IMR-90 (cell line): ENCODE measurements at regions not wholly inside any gene's neighbourhood (a gene's known extent, or its start where the extent isn't known, plus 50 kb on each side); places are given as distances from the start of the nearest gene placed in this dataset.

ENCODE experiments used
- ATAC-seq: fragments of 200-7000 bp; cut with Tn5 transposase; 2 replicates; pipeline ENCODE4 v1.9.1; 2020; ENCODE audit warnings: low read depth, mild to moderate bottlenecking, moderate library complexity
- BruUV-seq: library from RNA; stranded (reverse); fragments of 400-500 nt; replicated peaks from 2 replicates; lab custom pipeline; 2021; lab: Mats Ljungman, UMichigan
- CTCF ChIA-PET: fragments of 300-600 bp; formaldehyde crosslinking; extraction: SDS; loops from one replicate; lab custom pipeline; 2021; ENCODE audit warnings: antibody characterized with exemption; lab: Yijun Ruan, JAX
- POLR2A ChIA-PET: fragments of 300-600 bp; sonication (Branson Sonifier 250); formaldehyde crosslinking; loops from one replicate; lab custom pipeline; 2022; ENCODE audit warnings: antibody characterized with exemption; ENCODE audit not compliant: unreplicated experiment; lab: Charles Lee
- DNase-seq: peaks from one replicate; pipeline ENCODE4 v3.0.0; 2013
- H2AFZ ChIP-seq: replicated peaks from 2 replicates; pipeline ENCODE3; 2013; ENCODE audit warnings: low read length, mild to moderate bottlenecking; ENCODE audit not compliant: poor library complexity
- H2AK5ac ChIP-seq: 2 replicates; pipeline ENCODE4 v1.6.1; 2013; ENCODE audit warnings: low read depth, low read length, inconsistent platforms
- H2AK9ac ChIP-seq: replicated peaks from 2 replicates; pipeline ENCODE3; 2013; ENCODE audit warnings: mild to moderate bottlenecking, low read depth, low read length, moderate library complexity; ENCODE audit not compliant: poor library complexity
- H2BK120ac ChIP-seq: 2 replicates; pipeline ENCODE4 v1.6.1; 2013; ENCODE audit warnings: low read depth, low read length, inconsistent platforms
- H2BK15ac ChIP-seq: 3 replicates; pipeline ENCODE4 v1.6.1; 2013; ENCODE audit warnings: low read depth, low read length, inconsistent platforms
- H2BK20ac ChIP-seq: 2 replicates; pipeline ENCODE4 v1.6.1; 2013; ENCODE audit warnings: low read depth, mild to moderate bottlenecking, inconsistent platforms, low read length, moderate library complexity
- H2BK5ac ChIP-seq: 2 replicates; pipeline ENCODE4 v1.6.1; 2013; ENCODE audit warnings: mild to moderate bottlenecking, low read depth, low read length, inconsistent platforms; ENCODE audit not compliant: poor library complexity, severe bottlenecking
- H3K14ac ChIP-seq: replicated peaks from 2 replicates; pipeline ENCODE4 v1.6.1; 2013; ENCODE audit warnings: low read depth, low read length, inconsistent platforms
- H3K18ac ChIP-seq: 2 replicates; pipeline ENCODE4 v1.6.1; 2013; ENCODE audit warnings: low read depth, low read length, control low read depth
- H3K23ac ChIP-seq: 2 replicates; pipeline ENCODE4 v1.6.1; 2013; ENCODE audit warnings: low read depth, low read length, inconsistent platforms
- H3K27ac ChIP-seq: 2 replicates; pipeline ENCODE4 v1.5.1; 2013; ENCODE audit warnings: mild to moderate bottlenecking, control low read depth, low read length; ENCODE audit not compliant: insufficient read depth
- H3K27me3 ChIP-seq: 2 replicates; pipeline ENCODE4 v1.6.1; 2013; ENCODE audit warnings: low read length; ENCODE audit not compliant: control insufficient read depth, insufficient read depth
- H3K36me3 ChIP-seq: 2 replicates; pipeline ENCODE4 v1.6.1; 2013; ENCODE audit warnings: low read length, mixed read lengths; ENCODE audit not compliant: control insufficient read depth, insufficient read depth
- H3K4ac ChIP-seq: 2 replicates; pipeline ENCODE4 v1.6.1; 2013; ENCODE audit warnings: low read depth, low read length, inconsistent platforms
- H3K4me1 ChIP-seq: 2 replicates; pipeline ENCODE4 v1.6.1; 2013; ENCODE audit warnings: low read length, mixed read lengths; ENCODE audit not compliant: control insufficient read depth, insufficient read depth
- H3K4me2 ChIP-seq: 2 replicates; pipeline ENCODE4 v1.6.1; 2013; ENCODE audit warnings: low read depth, mild to moderate bottlenecking, control low read depth, low read length, moderate library complexity
- H3K4me3 ChIP-seq: 2 replicates; pipeline ENCODE4 v1.5.1; 2013; ENCODE audit warnings: low read depth, mild to moderate bottlenecking, control low read depth, low read length, moderate library complexity; ENCODE audit not compliant: insufficient read depth
- H3K56ac ChIP-seq: 2 replicates; pipeline ENCODE4 v1.6.1; 2013; ENCODE audit warnings: low read length, inconsistent platforms; ENCODE audit not compliant: insufficient read depth; ENCODE audit errors: extremely low read depth
- H3K79me1 ChIP-seq, 2 experiments: 2 replicates each; pipeline ENCODE4 v1.6.1; 2013; ENCODE audit warnings: low read length in 2 of 2, inconsistent platforms in 1 of 2, low read depth in 1 of 2
- H3K9ac ChIP-seq: 2 replicates; pipeline ENCODE4 v1.6.1; 2013; ENCODE audit warnings: low read depth, low read length, control low read depth
- H3K9me1 ChIP-seq: 2 replicates; pipeline ENCODE4 v1.6.1; 2013; ENCODE audit warnings: low read length, inconsistent platforms; ENCODE audit not compliant: insufficient read depth
- H3K9me3 ChIP-seq: 2 replicates; pipeline ENCODE4 v1.6.1; 2013; ENCODE audit warnings: low read length; ENCODE audit not compliant: control insufficient read depth, insufficient read depth
- H4K20me1 ChIP-seq: 2 replicates; pipeline ENCODE4 v1.6.1; 2013; ENCODE audit warnings: low read length, inconsistent platforms; ENCODE audit not compliant: insufficient read depth
- H4K5ac ChIP-seq: 2 replicates; pipeline ENCODE4 v1.6.1; 2013; ENCODE audit warnings: mild to moderate bottlenecking, low read depth, low read length, control low read depth
- H4K8ac ChIP-seq, 2 experiments: 2 replicates each; pipeline ENCODE4 v1.6.1; 2013; ENCODE audit warnings: low read depth in 2 of 2, low read length in 2 of 2, control low read depth in 1 of 2, inconsistent platforms in 1 of 2
- H4K91ac ChIP-seq: 2 replicates; pipeline ENCODE4 v1.6.1; 2013; ENCODE audit warnings: low read depth, low read length, inconsistent platforms; ENCODE audit not compliant: insufficient read depth
- BHLHE40 ChIP-seq: fragments of 150-350 bp; IDR thresholded peaks from 2 replicates; pipeline ENCODE4 v1.6.1; 2016; ENCODE audit warnings: mild to moderate bottlenecking, low read depth, low read length
- CEBPB ChIP-seq: IDR thresholded peaks from 2 replicates; pipeline ENCODE4 v1.6.1; 2012; ENCODE audit warnings: low read depth, low read length, improper control_type of control experiment
- CHD1 ChIP-seq: IDR thresholded peaks from 2 replicates; pipeline ENCODE4 v1.6.1; 2012; ENCODE audit warnings: low read depth, low read length, improper control_type of control experiment
- FOS ChIP-seq: fragments of 150-350 bp; IDR thresholded peaks from 2 replicates; pipeline ENCODE4 v1.6.1; 2016; ENCODE audit warnings: low read depth, low read length
- MAFK ChIP-seq: IDR thresholded peaks from 2 replicates; pipeline ENCODE4 v1.6.1; 2012; ENCODE audit warnings: low read depth, low read length, improper control_type of control experiment
- MAZ ChIP-seq: IDR thresholded peaks from 2 replicates; pipeline ENCODE4 v1.6.1; 2012; ENCODE audit warnings: low read depth, mild to moderate bottlenecking, low read length, improper control_type of control experiment, moderate library complexity, borderline replicate concordance
- MXI1 ChIP-seq: IDR thresholded peaks from 2 replicates; pipeline ENCODE4 v1.6.1; 2012; ENCODE audit warnings: low read depth, mild to moderate bottlenecking, low read length, moderate library complexity, borderline replicate concordance
- NFE2L2 ChIP-seq: fragments of 150-350 bp; IDR thresholded peaks from 2 replicates; pipeline ENCODE4 v1.6.1; 2016; ENCODE audit warnings: low read depth, mild to moderate bottlenecking, low read length
- RCOR1 ChIP-seq: IDR thresholded peaks from 2 replicates; pipeline ENCODE4 v1.6.1; 2012; ENCODE audit warnings: mild to moderate bottlenecking, low read length, improper control_type of control experiment; ENCODE audit not compliant: insufficient replicate concordance
- RFX5 ChIP-seq: IDR thresholded peaks from 2 replicates; pipeline ENCODE4 v1.8.0; 2012; ENCODE audit warnings: low read depth, mild to moderate bottlenecking, low read length, moderate library complexity
- SMC3 ChIP-seq: fragments of 150-350 bp; IDR thresholded peaks from 2 replicates; pipeline ENCODE4 v1.6.1; 2016; ENCODE audit warnings: low read depth, mild to moderate bottlenecking, antibody characterized with exemption, low read length, moderate library complexity
- USF2 ChIP-seq: fragments of 150-350 bp; IDR thresholded peaks from 2 replicates; pipeline ENCODE4 v1.6.1; 2017; ENCODE audit warnings: mild to moderate bottlenecking, antibody characterized with exemption, low read length, low read depth
- WGBS, 2 experiments: methylation state at CpG; one replicate each; pipeline versions ENCODE4 v1.1.5 to v1.1.7; 2013; ENCODE audit warnings: missing lambda C conversion rate in 2 of 2; ENCODE audit not compliant: insufficient read length in 1 of 2; ENCODE audit errors: extremely low coverage in 2 of 2; 5-methylcytosine and 5-hydroxymethylcytosine counted together
- dilution Hi-C: fragments of 300-500 bp; cut with HindIII; formaldehyde crosslinking; loops from one replicate; pipeline ENCODE4 v1.14.3; 2018; ENCODE audit warnings: low sequenced_read_pairs; ENCODE audit not compliant: unreplicated experiment
- in situ Hi-C: fragments of 300-500 bp; cut with MboI; formaldehyde crosslinking; loops from 3 replicates; pipeline ENCODE4 v1.14.3; 2019; ENCODE audit warnings: low sequenced_read_pairs, inconsistent platforms, mixed read lengths
- intact Hi-C: fragments of 100-400 bp; cut with micrococcal nuclease; formaldehyde crosslinking; loops from 2 replicates; pipeline ENCODE4 v1.10.0; 2022
- TF ChIP-seq, protein P1 (sequence below): conservative IDR thresholded peaks from 2 replicates; pipeline ENCODE4 v1.5.1; 2012; ENCODE audit warnings: mild to moderate bottlenecking, low read depth, low read length, improper control_type of control experiment

DNA sequence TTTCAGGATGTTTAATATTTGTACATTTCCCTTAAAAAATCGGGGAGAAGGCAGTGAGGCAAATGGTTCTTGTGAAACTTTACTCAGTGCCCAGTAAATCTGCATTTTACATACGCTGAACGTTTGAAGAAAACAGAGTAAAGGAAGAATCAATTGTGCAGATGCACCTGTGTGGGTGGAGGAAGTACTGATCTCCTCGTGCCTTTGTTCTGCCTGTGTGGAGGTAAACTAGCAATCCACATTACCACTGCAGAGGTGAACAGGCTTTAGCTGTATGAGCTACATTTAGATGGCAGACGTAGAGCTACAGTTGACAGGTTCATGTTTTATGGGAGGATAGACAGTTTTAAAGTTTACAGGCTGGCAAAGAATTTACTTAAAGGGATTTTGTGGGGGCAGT lies 62.7 kb upstream of the VIPR2 start:
- no peak overlapping the region for H3K14ac ChIP-seq
- H3K9ac ChIP-seq: no peak overlapping the region
- peaks cover 36% of the 10 kb centered on the region for H3K9me3 ChIP-seq
- ATAC-seq (no peak), DNase-seq (no peak)
- no peak overlapping the region for H3K4me2 ChIP-seq
- H4K91ac ChIP-seq: no peak overlapping the region
- H3K27ac ChIP-seq: no peak overlapping the region
- dilution Hi-C loops (no loop called here), intact Hi-C loops (no loop called here), in situ Hi-C loops (no loop called here)
- H4K20me1 ChIP-seq: no peaks in the 10 kb centered on the region
- no peaks in the 10 kb centered on the region for H3K27me3 ChIP-seq
- CTCF ChIA-PET: no interaction called here
- no peak overlapping the region for H2BK20ac ChIP-seq
- H2AK9ac ChIP-seq: no peak overlapping the region
- no peak overlapping the region for H3K4ac ChIP-seq
- POLR2A ChIA-PET: interaction anchor here (0.5 kb wide), 1 partner anchor 46 kb away, joined by 4 read pairs; no protein-coding TSS in a partner anchor
- no peaks in the 10 kb centered on the region for H3K36me3 ChIP-seq
- H2AFZ ChIP-seq: no peak overlapping the region
- H2BK15ac ChIP-seq: no peak overlapping the region
- H3K4me3 ChIP-seq: no peak overlapping the region
- no peak overlapping the region for H4K8ac ChIP-seq
- WGBS, 2 experiments: no CpG with 5 or more reads among the region's 5 CpGs
- no peak for TF ChIP-seq MAZ
- TF ChIP-seq SMC3: no peak
- TF ChIP-seq MAFK: no peak
- TF ChIP-seq FOS: no peak
- no peak for TF ChIP-seq CEBPB
- TF ChIP-seq NFE2L2: no peak
- TF ChIP-seq RCOR1: no peak
- no peak for TF ChIP-seq CHD1
- no peak for TF ChIP-seq RFX5
- TF ChIP-seq, protein P1, sequence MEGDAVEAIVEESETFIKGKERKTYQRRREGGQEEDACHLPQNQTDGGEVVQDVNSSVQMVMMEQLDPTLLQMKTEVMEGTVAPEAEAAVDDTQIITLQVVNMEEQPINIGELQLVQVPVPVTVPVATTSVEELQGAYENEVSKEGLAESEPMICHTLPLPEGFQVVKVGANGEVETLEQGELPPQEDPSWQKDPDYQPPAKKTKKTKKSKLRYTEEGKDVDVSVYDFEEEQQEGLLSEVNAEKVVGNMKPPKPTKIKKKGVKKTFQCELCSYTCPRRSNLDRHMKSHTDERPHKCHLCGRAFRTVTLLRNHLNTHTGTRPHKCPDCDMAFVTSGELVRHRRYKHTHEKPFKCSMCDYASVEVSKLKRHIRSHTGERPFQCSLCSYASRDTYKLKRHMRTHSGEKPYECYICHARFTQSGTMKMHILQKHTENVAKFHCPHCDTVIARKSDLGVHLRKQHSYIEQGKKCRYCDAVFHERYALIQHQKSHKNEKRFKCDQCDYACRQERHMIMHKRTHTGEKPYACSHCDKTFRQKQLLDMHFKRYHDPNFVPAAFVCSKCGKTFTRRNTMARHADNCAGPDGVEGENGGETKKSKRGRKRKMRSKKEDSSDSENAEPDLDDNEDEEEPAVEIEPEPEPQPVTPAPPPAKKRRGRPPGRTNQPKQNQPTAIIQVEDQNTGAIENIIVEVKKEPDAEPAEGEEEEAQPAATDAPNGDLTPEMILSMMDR: no peak
- no peak for TF ChIP-seq USF2
- no peak for TF ChIP-seq MXI1
- no peak for TF ChIP-seq BHLHE40
- H3K56ac ChIP-seq: no peak overlapping the region
- BruUV-seq: no TSS peak
- no peak overlapping the region for H3K18ac ChIP-seq
- H2BK120ac ChIP-seq: no peak overlapping the region
- no peaks in the 10 kb centered on the region for H3K9me1 ChIP-seq
- H4K5ac ChIP-seq: no peak overlapping the region
- no peaks in the 10 kb centered on the region for H3K4me1 ChIP-seq
- H2AK5ac ChIP-seq: no peak overlapping the region
- H2BK5ac ChIP-seq: no peak overlapping the region
- H3K79me1 ChIP-seq: no peaks in the 10 kb centered on the region
- no peak overlapping the region for H3K23ac ChIP-seq
